ENCODE measurements at regions not wholly inside any gene's neighbourhood (a gene's known extent, or its start where the extent isn't known, plus 50 kb on each side); places are given as distances from the start of the nearest gene placed in this dataset.
"Not testable (repeated sequence)": the region's sequence is repeated elsewhere in the genome, so short reads cannot be mapped to it uniquely, and the experiment has no call there.

GRCh38 chr7:106713452-106713851 lies 52.5 kb upstream of the CCDC71L start:
- DNase-seq (ENCODE audit: low read depth in 2 of 2) = not testable (repeated sequence)

DNA sequence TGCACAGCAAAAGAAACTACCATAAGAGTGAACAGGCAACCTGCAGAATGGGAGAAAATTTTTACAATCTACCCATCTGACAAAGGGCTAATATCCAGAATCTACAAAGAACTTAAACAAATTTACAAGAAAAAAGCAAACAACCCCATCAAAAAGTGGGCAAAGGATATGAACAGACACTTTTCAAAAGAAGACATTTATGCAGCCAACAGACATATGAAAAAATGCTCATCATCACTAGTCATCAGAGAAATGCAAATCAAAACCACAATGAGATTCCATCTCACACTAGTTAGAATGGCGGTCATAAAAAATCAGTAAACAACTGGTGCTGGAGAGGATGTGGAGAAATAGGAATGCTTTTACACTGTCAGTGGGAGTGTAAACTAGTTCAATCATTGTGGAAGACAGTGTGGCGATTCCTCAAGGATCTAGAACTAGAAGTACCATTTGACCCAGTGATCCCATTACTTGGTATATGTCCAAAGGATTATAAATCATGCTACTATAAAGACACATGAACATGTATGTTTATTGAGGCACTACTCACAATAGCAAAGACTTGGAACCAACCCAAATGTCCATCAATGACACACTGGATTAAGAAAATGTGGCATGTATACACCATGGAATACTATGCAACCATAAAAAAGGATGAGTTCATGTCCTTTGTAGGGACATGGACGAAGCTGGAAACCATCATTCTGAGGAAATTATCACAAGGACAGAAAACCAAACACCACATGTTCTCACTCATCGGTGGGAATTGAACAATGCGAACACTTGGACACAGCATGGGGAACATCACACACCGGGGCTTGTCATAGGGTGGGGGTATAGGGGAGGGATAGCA lies 53.9 kb upstream of the CCDC71L start:
- DNase-seq (ENCODE audit: low read depth in 2 of 2) = not testable (repeated sequence)

DNA sequence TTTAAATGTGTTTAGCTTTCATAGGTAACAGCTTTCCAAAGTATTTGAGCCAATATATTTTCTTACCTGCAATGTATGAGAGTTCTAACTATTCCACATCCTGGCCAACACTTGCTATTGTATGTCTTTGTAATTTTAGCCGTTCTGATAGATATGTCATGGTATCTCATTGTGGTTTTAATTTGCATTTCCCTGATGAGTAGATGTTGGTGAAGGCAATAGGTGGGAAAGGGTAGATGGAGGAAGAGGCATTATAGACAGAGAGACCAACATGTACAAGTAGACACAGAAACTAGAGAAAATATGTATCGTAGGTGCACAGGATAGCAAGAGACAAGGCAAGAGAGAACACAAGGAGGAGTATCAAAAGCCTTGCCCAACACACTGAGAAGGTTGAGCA lies 54.8 kb upstream of the CCDC71L start:
- DNase-seq (ENCODE audit: low read depth in 2 of 2) = no peak

- no peak for DNase-seq (ENCODE audit: low read depth in 2 of 2)
Observed at GRCh38 chr7:106717254-106717954, 56.4 kb upstream of the CCDC71L start.

GRCh38 chr7:106717955-106718871 lies 57.3 kb upstream of the CCDC71L start:
- DNase-seq (ENCODE audit: low read depth in 2 of 2) = peak; percentile 23 to 41

DNA sequence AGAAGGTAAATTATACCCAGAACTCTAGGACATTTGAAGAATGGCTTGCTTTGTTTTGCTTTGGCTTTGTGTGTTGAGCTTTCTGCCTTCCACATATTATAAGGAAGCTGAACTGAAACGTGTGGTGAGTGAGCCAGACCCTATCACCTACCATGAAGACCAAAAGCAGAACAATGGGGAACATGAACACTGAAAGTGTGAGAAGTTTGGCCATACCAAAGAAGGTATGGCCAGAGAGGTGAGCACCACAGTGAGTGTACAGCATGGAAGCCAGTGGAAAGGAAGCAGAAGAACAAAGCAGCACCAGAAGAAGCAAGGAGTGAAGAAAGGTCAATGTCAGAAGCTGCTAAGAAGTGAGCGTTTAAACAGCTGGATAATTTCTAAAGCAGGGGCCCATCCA lies 59.7 kb upstream of the CCDC71L start:
- DNase-seq (ENCODE audit: low read depth in 2 of 2) = no peak

DNA sequence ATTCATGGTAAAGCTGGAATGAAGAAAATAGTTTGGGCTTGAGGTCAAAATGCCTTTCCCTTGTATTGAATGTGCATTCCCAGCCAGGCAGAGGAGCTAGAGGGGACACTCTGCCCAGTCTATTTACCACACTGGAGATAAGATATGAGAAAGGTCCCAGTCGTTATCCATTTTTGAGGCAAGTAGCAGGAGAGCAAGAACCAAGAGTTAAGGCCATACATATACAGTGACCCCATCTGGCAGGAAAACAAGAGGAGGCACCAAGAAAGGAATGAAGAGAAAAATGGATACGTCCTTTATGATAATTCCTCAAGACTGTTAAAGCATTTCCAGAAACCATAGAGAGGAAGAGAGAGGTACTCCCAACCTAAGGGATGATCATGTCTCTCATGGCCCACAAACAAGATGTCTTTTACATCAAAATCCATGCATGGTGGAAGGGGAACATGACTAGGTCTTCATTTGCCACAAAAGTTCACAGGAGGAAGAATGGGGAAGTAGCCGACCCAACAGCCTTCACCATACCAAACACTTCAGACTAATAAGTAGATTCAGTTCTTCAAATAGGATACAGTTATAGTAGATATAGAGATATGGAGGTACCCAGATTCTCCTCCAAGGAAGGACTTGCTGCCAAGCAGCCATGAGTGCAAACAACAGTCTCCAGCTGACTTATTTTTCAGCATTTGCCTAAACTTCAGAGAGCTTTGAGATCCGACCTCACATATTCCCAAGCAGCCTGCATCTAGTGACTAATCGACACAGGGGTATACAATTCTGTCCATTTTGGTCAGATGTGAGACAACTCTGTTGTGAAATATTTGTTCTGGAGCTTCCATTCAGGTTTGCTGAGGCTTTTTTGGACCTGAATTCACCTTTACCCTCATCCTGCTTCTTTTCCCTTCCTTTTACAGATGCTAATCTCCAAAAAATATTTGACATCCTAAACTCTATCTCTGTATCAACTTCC lies 61.1 kb upstream of the CCDC71L start:
- DNase-seq (ENCODE audit: low read depth in 2 of 2) = no peak

- no peak for DNase-seq (ENCODE audit: low read depth in 2 of 2)
Observed at GRCh38 chr7:106723398-106723797, 62.4 kb upstream of the CCDC71L start.

DNA sequence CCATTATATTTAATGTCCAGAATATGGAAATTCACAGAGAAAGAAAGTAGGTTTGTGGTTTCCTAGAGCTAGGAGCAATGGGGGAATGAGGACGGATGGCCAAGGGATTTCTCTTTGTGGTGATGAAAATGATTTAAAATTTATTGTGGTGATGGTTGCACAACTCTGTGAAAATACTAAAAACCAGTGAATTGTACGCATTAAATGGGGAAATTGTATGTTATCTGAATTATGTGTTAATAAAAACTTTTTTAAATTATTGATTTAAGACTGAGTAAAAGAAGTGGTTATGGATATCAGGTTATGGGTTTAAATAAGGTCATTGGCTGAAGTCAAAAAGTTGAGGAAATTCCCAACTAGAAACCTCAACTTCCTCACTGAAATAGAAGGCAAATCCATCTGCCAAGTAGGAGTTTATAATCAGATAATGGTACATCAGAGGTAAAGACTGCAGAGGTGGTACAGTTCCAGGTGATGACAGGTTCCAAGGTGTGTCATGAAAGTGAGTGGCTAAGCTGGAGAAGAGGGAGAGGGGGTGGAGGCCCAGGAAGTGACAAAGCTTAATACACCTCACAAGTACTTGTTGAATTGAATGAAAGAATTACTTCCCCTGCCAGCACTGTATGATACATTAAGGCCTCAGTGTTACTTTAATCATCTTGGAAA lies 68.9 kb upstream of the CCDC71L start:
- DNase-seq (ENCODE audit: low read depth in 2 of 2) = no peak

- DNase-seq (ENCODE audit: low read depth in 2 of 2) = no peak
Observed at GRCh38 chr7:106731187-106731586, 70.2 kb upstream of the CCDC71L start.

DNA sequence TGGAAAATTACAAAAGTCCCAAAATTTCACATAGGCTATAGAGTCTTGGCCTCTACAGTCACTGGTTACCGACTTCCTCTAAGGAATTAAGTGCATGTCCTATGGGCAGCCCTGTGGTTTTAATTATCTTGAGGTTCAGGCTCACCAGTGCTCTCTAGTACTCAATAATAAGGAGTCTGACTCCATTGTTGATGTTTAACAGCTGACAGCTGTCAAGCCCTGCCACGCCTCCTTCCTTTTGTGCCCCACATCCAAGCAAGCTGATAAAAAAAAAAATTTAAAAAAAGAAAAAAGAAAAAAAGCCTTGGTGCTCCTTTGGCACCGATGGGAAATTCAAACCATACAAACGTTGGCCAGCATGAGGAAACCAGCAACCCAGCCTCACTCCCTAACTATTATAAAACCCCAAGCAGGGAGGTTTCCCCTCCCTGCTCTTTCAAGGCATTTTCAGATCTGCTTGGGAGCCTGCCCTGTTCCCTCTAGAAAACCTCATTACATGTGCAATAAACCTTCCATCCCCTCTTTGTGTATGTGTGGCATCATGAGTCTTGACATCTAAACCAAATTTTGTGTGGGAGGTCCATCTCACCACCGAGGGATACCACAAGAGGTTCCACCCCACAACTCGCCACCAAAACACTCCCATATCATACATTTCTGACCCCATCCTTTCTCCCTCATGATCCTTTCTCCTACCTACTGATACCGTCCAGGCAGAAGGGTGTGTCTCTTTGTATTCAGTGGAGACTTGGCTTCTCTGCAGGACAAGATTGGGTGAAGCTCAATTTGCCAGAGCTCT lies 70.9 kb upstream of the CCDC71L start:
- no peak for DNase-seq (ENCODE audit: low read depth in 2 of 2)

DNA sequence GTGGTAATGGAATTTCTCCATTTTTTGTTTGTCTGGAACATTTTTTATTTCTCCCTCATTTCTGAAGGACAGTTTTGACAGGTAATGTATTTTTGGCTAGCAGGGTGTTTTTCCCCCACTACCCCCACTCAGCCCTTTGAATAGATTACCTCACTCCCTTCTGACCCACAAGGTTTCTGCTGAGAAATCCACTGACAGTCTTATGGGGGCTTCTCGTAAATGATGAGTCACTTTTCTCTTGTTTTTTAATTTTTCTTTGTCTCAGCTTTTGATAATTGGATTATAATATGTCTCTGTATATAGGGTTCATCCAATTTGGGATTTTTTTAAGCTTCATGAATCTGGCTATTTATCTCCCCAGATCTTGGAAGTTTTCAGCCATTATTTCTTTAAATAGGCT lies 74.7 kb upstream of the CCDC71L start:
- DNase-seq (ENCODE audit: low read depth in 2 of 2) = no peak

DNA sequence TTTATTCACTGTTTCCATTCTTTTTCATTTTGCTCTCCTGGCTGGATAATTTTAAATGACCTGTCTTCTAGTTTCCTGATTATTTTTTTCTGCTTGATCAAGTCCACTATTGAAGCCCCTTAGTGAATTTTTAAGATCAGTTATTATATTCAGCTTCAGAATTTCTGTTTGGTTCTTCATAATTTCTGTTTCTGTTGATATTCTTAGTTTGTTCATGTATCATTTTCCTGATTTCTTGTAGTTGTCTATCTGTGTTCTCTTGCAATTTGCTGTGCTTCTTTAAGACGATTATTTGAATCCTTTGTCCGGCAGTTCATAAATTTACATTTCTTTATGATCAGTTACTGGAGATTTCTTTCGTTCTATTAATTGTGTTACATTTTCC lies 75.2 kb upstream of the CCDC71L start:
- no peak for DNase-seq (ENCODE audit: low read depth in 2 of 2)

DNA sequence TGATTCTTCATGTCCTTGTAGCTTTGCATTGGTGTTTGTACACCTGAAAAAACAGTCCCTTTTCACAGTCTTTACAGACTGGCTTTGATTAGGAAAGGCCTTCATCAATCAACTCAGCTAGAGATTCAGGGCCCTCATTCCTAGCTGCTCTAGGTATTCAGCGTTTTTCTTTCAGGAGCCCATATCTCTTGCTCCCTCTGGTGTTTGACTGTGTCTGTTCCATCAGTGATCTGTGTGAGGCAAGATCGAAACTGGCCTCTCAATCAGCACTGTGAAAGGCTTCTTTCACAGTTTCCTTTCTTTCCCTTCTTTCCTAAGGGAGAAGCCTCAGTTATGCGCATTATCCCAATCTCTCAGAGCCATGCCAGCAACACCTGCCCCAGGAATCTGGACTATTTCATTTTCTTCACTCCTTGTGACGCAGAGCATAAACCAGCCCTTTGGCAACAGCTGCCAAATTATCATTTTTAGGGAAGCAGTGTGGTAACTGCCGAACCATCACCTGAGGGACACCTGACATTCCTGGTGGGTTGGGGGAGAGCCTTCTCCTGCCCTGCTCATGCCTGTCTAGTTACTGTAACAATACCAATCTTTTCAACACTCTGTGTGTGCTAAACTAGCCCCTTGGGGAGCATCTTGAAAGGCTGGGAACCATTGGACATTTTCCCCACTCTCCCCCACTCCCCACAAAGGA lies 75.7 kb upstream of the CCDC71L start:
- DNase-seq (ENCODE audit: low read depth in 2 of 2) = no peak

GRCh38 chr7:106737202-106737562 lies 76.2 kb upstream of the CCDC71L start:
- no peak for DNase-seq (ENCODE audit: low read depth in 2 of 2)

- no peak for DNase-seq (ENCODE audit: low read depth in 2 of 2)
Observed at GRCh38 chr7:106740806-106741205, 79.8 kb upstream of the CCDC71L start.

DNA sequence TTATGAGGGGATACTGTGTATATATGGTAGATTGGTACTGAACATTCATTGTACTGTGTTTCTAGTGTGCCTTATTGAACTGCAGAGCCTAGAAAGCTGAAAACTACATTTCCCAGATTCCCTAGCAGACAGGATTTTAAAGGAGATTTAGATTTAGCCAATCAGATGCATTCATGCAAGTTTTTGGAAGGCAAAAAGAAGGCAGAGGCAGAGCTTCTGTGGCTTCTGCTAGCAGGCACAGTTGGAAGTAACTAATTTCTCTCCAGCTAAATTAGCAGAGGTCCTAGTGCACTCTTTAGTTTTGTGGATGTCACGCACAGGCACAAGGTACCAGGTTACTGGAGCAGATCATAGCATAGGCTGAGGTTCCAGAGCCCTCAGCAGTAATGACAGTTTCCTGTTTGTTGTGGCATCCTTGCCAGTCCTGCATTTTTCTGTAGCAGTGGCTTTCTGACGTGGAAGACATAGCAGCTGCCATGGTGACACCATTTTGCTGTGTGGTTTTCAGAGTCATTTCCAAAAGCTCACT lies 83.7 kb upstream of the CCDC71L start:
- DNase-seq (ENCODE audit: low read depth in 2 of 2) = no peak

DNA sequence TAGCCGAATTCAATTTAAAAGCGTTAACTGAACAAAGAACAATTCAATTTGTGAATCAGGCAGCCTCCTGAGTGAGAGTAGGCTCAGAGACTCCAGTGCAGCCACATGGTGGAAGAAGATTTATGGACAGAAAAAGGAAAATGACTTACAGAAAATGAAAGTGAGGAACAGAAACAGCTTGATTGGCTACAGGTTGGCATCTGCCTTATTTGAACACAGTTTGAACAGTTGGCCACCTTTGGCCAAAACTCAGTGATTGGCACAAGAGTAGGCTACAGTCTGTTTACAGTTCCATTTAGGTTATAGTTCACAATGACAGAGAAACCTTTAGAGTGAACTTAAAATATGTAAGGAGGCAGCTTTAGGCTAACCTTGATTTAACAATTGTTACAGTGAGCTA lies 86.3 kb upstream of the CCDC71L start:
- DNase-seq (ENCODE audit: low read depth in 2 of 2) = not testable (repeated sequence)

- no peak for DNase-seq (ENCODE audit: low read depth in 2 of 2)
Observed at GRCh38 chr7:106747804-106748203, 86.8 kb upstream of the CCDC71L start.

Measured in stimulated activated CD8-positive, alpha-beta memory T cell treated with anti-CD3 and anti-CD28 coated beads, Interleukin-7, amount 100 ng/mL, for 1 hour (primary cell).